ENCODE measurements at regions not wholly inside any gene's neighbourhood (a gene's known extent, or its start where the extent isn't known, plus 50 kb on each side); places are given as distances from the start of the nearest gene placed in this dataset.

DNA sequence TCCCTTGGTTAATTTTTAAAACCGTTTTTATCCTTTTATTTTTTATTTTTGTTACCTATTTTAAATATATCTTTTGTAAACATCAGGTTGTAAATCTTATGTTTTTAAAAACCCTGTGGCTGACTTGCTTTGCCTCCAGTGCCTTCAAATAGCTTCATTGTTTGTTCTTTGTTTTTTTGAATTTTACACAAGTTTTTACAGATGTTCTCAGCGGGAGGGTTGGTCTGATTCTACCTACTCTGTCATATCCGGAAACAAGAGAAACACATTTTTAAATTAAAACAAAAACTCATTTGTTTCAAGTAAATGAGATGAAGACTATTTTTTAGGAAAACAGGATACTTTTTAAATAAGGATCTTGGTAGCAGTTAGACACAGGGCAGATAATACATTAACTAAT, 129.0 kb upstream of the THRB start:
- DNase-seq (ENCODE audit: low spot score) = no peak
- TF ChIP-seq, protein P1, sequence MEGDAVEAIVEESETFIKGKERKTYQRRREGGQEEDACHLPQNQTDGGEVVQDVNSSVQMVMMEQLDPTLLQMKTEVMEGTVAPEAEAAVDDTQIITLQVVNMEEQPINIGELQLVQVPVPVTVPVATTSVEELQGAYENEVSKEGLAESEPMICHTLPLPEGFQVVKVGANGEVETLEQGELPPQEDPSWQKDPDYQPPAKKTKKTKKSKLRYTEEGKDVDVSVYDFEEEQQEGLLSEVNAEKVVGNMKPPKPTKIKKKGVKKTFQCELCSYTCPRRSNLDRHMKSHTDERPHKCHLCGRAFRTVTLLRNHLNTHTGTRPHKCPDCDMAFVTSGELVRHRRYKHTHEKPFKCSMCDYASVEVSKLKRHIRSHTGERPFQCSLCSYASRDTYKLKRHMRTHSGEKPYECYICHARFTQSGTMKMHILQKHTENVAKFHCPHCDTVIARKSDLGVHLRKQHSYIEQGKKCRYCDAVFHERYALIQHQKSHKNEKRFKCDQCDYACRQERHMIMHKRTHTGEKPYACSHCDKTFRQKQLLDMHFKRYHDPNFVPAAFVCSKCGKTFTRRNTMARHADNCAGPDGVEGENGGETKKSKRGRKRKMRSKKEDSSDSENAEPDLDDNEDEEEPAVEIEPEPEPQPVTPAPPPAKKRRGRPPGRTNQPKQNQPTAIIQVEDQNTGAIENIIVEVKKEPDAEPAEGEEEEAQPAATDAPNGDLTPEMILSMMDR (IDR thresholded peaks at IDR 0.05; ENCODE audit: extremely low read depth, missing control alignments) = no peak

DNA sequence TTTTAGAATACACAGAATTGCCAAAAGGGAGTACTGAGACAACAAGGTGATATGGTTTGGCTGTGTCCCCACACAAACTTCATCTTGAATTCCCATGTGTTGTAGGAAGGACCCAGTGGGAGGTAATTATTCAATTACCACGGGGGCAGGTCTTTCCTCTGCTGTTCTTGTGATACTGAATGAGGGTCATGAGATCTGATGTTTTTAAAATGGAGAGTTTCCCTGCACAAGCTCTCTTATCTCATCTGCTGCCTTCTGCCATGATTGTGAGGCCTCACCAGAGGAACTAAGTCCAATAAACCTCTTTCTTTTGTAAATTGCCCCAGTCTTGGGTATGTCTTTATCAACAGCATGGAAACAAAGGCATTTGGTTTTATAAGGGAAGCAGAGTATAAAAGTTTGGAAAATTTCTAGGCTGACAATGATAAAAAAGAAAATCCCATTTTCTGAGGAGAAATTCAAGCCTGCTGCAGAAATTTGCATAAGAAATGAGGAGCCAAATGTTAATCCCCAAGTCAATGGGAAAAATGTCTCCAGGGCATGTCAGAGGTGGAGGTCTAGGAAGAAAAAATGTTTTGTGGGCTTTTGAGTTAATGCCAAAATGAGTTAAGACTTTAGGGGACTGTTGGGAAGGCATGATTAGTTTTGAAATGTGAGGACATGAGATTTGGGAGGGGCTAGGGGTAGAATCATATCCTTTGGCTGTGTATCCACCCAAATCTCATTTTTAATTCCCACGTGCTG, 130.5 kb upstream of the THRB start:
- TF ChIP-seq, protein P1 (IDR thresholded peaks at IDR 0.05; ENCODE audit: extremely low read depth, missing control alignments) = no peak
- DNase-seq (ENCODE audit: low spot score) = no peak

- DNase-seq (ENCODE audit: low spot score) = no peak
- TF ChIP-seq, protein P1 (IDR thresholded peaks at IDR 0.05; ENCODE audit: extremely low read depth, missing control alignments) = no peak
These were observed 134.0 kb upstream of the THRB start for GRCh38 chr3:24628523-24629258.

- no peak for DNase-seq (ENCODE audit: low spot score)
- TF ChIP-seq, protein P1 (IDR thresholded peaks at IDR 0.05; ENCODE audit: extremely low read depth, missing control alignments) = no peak
These were observed 136.8 kb upstream of the THRB start for GRCh38 chr3:24631481-24631880.

GRCh38 chr3:24639061-24639460, 144.4 kb upstream of the THRB start:
- TF ChIP-seq, protein P1 (IDR thresholded peaks at IDR 0.05; ENCODE audit: extremely low read depth, missing control alignments) = no peak
- no peak for DNase-seq (ENCODE audit: low spot score)

- no peak for DNase-seq (ENCODE audit: low spot score)
- TF ChIP-seq, protein P1 (IDR thresholded peaks at IDR 0.05; ENCODE audit: extremely low read depth, missing control alignments) = no peak
These were observed 145.1 kb upstream of the THRB start for GRCh38 chr3:24639481-24640329.

Measured in GM20000 (cell line).